GM12878 (cell line): ENCODE measurements at regions not wholly inside any gene's neighbourhood (a gene's known extent, or its start where the extent isn't known, plus 50 kb on each side); places are given as distances from the start of the nearest gene placed in this dataset.
"Not testable (repeated sequence)": the region's sequence is repeated elsewhere in the genome, so short reads cannot be mapped to it uniquely, and the experiment has no call there.

Experiments
- ATAC-seq: fragments of 200-7000 bp; cut with Tn5 transposase; 3 replicates; pipeline ENCODE4 v1.9.1; 2020; ENCODE audit warnings: mild to moderate bottlenecking, moderate library complexity
- BruUV-seq: library from RNA; stranded (reverse); fragments of 400-500 nt; replicated peaks from 2 replicates; lab custom pipeline; 2021; lab: Mats Ljungman, UMichigan
- CTCF ChIA-PET: fragments of 300-600 bp; sonication (Branson Sonifier 250); formaldehyde crosslinking; extraction: SDS; loops from one replicate; lab custom pipeline; 2021; ENCODE audit warnings: inconsistent platforms; lab: Yijun Ruan, JAX
- POLR2A ChIA-PET: fragments of 350-600 bp; formaldehyde crosslinking; extraction: SDS; loops from one replicate; lab custom pipeline; 2021; ENCODE audit warnings: inconsistent platforms; lab: Charles Lee
- RAD21 ChIA-PET: fragments of 300-600 bp; sonication (Branson Sonifier 250); formaldehyde crosslinking; loops from one replicate; lab custom pipeline; 2023; ENCODE audit warnings: antibody characterized with exemption; ENCODE audit not compliant: unreplicated experiment; lab: Charles Lee
- SMC1A ChIA-PET: fragments of 300-600 bp; sonication (Branson Sonifier 250); formaldehyde crosslinking; loops from one replicate; lab custom pipeline; 2023; ENCODE audit not compliant: unreplicated experiment, uncharacterized antibody; lab: Charles Lee
- DNase-seq: peaks from one replicate; pipeline ENCODE4 v3.0.0-alpha.2; 2011; ENCODE audit warnings: low read depth, low spot score
- FAIRE-seq: peaks from 3 replicates; lab custom pipeline; 2011; peaks lifted over from hg19 to GRCh38; lab: Jason Lieb, UNC
- H2AFZ ChIP-seq: 2 replicates; pipeline ENCODE4 v1.6.0; 2011; ENCODE audit warnings: low read depth, low read length, control low read depth; ENCODE audit not compliant: control insufficient read depth
- H3K27ac ChIP-seq: 2 replicates; pipeline ENCODE4 v1.5.1; 2011; ENCODE audit warnings: control low read depth; ENCODE audit not compliant: control insufficient read depth, insufficient read depth
- H3K27me3 ChIP-seq, 2 experiments: replicated peaks in 1 of 2; 2 replicates each; pipeline versions ENCODE4 v1.6.0 to v1.6.1; 2011; ENCODE audit warnings: low read length in 1 of 2; ENCODE audit not compliant: control insufficient read depth in 2 of 2, insufficient read depth in 2 of 2
- H3K36me3 ChIP-seq, 2 experiments: 2 replicates each; pipeline ENCODE4 v1.5.1; 2011; ENCODE audit warnings: low read length in 1 of 2; ENCODE audit not compliant: control insufficient read depth in 2 of 2, insufficient read depth in 2 of 2
- H3K4me1 ChIP-seq: 2 replicates; pipeline ENCODE4 v1.6.1; 2011; ENCODE audit warnings: mild to moderate bottlenecking, low read length, moderate library complexity, mixed read lengths; ENCODE audit not compliant: control insufficient read depth, insufficient read depth
- H3K4me2 ChIP-seq: 2 replicates; pipeline ENCODE4 v1.6.0; 2011; ENCODE audit warnings: control low read depth; ENCODE audit not compliant: control insufficient read depth, insufficient read depth
- H3K4me3 ChIP-seq: fragments of 200-600 bp; sonication (generic); 2 replicates; pipeline ENCODE4 v1.5.1; 2016
- H3K79me2 ChIP-seq: 2 replicates; pipeline ENCODE4 v1.6.0; 2011; ENCODE audit warnings: low read length; ENCODE audit not compliant: control insufficient read depth, insufficient read depth
- H3K9ac ChIP-seq: 2 replicates; pipeline ENCODE4 v1.8.0; 2011; ENCODE audit warnings: low read length, control low read depth, mixed read lengths; ENCODE audit not compliant: control insufficient read depth, insufficient read depth
- H3K9me3 ChIP-seq: replicated peaks from 3 replicates; pipeline ENCODE4 v1.5.1; 2011; ENCODE audit warnings: mild to moderate bottlenecking, low read length; ENCODE audit not compliant: control insufficient read depth, insufficient read depth
- H4K20me1 ChIP-seq: 2 replicates; pipeline ENCODE4 v1.6.0; 2011; ENCODE audit not compliant: control insufficient read depth, insufficient read depth
- CTCF ChIP-seq, 3 experiments: IDR thresholded peaks in 2 of 3; conservative IDR thresholded peaks in 1 of 3; 2 replicates each; pipeline ENCODE4 v1.5.1; 2011; ENCODE audit warnings: low read depth in 3 of 3, low read length in 3 of 3, mild to moderate bottlenecking in 3 of 3, control low read depth in 2 of 3, moderate library complexity in 2 of 3, inconsistent platforms in 1 of 3, mixed read lengths in 1 of 3; ENCODE audit not compliant: control insufficient read depth in 2 of 3, insufficient read depth in 1 of 3; ENCODE audit errors: extremely low read depth in 1 of 3
- KDM1A ChIP-seq: fragments of 200-600 bp; sonication (generic); IDR thresholded peaks from 2 replicates; pipeline ENCODE4 v1.6.1; 2016; ENCODE audit warnings: borderline replicate concordance
- MXI1 ChIP-seq: fragments of 150-350 bp; IDR thresholded peaks from 2 replicates; pipeline ENCODE4 v1.6.1; 2011; ENCODE audit warnings: low read depth, mild to moderate bottlenecking, inconsistent platforms, low read length, improper control_type of control experiment
- POLR2AphosphoS5 ChIP-seq: IDR thresholded peaks from 2 replicates; pipeline ENCODE4 v1.6.1; 2011; ENCODE audit warnings: mild to moderate bottlenecking, low read length, inconsistent platforms
- RAD21 ChIP-seq: IDR thresholded peaks from 2 replicates; pipeline ENCODE4 v1.6.1; 2011; ENCODE audit warnings: mild to moderate bottlenecking, low read depth, low read length, moderate library complexity; ENCODE audit not compliant: insufficient read depth
- RAD51 ChIP-seq: fragments of 450-650 bp; IDR thresholded peaks from 2 replicates; pipeline ENCODE4 v1.6.1; 2016; ENCODE audit warnings: moderate library complexity, mild to moderate bottlenecking, inconsistent platforms
- RELA ChIP-seq: fragments of 450-650 bp; IDR thresholded peaks from 2 replicates; pipeline ENCODE4 v1.8.0; 2014; ENCODE audit warnings: borderline replicate concordance; ENCODE audit not compliant: partially characterized antibody
- RFX5 ChIP-seq: IDR thresholded peaks from 2 replicates; pipeline ENCODE4 v1.6.1; 2011; ENCODE audit warnings: low read depth, low read length, improper control_type of control experiment
- SIX5 ChIP-seq: IDR thresholded peaks from 2 replicates; pipeline ENCODE4 v1.6.1; 2011; ENCODE audit warnings: mild to moderate bottlenecking, low read depth, low read length, moderate library complexity; ENCODE audit not compliant: severe bottlenecking
- TCF12 ChIP-seq: IDR thresholded peaks from 2 replicates; pipeline ENCODE4 v1.6.1; 2011; ENCODE audit warnings: low read depth, mild to moderate bottlenecking, low read length
- WGBS: methylation state at CpG from one replicate; pipeline ENCODE4 v1.1.6; 2016; ENCODE audit warnings: low lambda C conversion rate; ENCODE audit not compliant: insufficient replicate concordance, insufficient coverage; ENCODE audit errors: missing lambda C conversion rate; 5-methylcytosine and 5-hydroxymethylcytosine counted together
- in situ Hi-C: fragments of 300-500 bp; cut with MboI; formaldehyde crosslinking; loops from 9 replicates; pipeline ENCODE4 v1.14.3; 2018; ENCODE audit warnings: mixed read lengths
- intact Hi-C: fragments of 100-400 bp; cut with micrococcal nuclease; formaldehyde crosslinking; loops from one replicate; pipeline ENCODE4 v1.14.2; 2022; ENCODE audit not compliant: unreplicated experiment
- TF ChIP-seq, protein P1 (sequence below): fragments of 450-650 bp; IDR thresholded peaks from 2 replicates; pipeline ENCODE4 v1.6.1; 2017; ENCODE audit warnings: mild to moderate bottlenecking, moderate library complexity

DNA sequence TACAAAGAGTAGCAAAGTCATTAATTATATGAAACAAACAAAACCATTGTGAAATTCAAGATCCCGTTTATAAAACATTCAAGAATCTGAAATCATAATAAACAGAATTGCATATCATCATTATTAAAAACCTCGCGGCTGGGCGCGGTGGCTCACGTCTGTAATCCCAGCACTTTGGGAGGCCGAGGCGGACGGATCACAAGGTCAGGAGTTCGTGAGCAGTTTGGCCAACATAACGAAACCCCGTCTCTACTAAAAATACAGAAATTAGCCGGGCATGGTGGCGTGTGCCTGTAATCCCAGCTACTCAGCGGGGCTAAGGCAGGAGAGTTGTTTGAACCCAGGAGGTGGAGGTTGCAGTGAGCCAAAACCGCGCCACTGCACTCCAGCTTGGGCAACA, 80.3 kb upstream of the COPS8 start:
- SMC1A ChIA-PET = not testable (repeated sequence)
- WGBS = 65% methylated on average over 17 of the region's 17 CpGs

GRCh38 chr2:237011206-237011795, 74.4 kb upstream of the COPS8 start:
- in situ Hi-C loops (no loop called here), intact Hi-C loops (no loop called here)
- 23% methylated on average over 5 of the region's 5 CpGs for WGBS
- no peaks in the 10 kb centered on the region; the same call in 2 of the 3 replicates for H3K9me3 ChIP-seq
- H4K20me1 ChIP-seq = no peaks in the 10 kb centered on the region; the same call in 1 of the 2 replicates
- no peak overlapping the region for H3K4me3 ChIP-seq
- H3K9ac ChIP-seq = no peak overlapping the region
- BruUV-seq = no TSS peak
- H3K4me1 ChIP-seq = no peaks in the 10 kb centered on the region
- ChIA-PET CTCF (no interaction called here), RAD21 (no interaction called here), SMC1A (interaction anchor here (1.1 kb wide), 1 partner anchor 16 kb away, joined by 3 read pairs; no protein-coding TSS in a partner anchor), POLR2A (no interaction called here)
- H2AFZ ChIP-seq = no peak overlapping the region
- ATAC-seq (no peak), FAIRE-seq (no peak), DNase-seq (no peak)
- H3K79me2 ChIP-seq = no peaks in the 10 kb centered on the region
- peaks cover 0 to 2% of the 10 kb centered on the region in 2 experiments; a peak in 2 of 4 replicates for H3K27me3 ChIP-seq
- H3K4me2 ChIP-seq = no peak overlapping the region
- H3K36me3 ChIP-seq = no peaks in the 10 kb centered on the region
- no peak overlapping the region for H3K27ac ChIP-seq
- TF ChIP-seq RAD51 = no peak
- no peak for TF ChIP-seq TCF12
- no peak for TF ChIP-seq MXI1
- no peak for TF ChIP-seq SIX5
- TF ChIP-seq CTCF (IDR thresholded peaks at IDR 0.05 in 2 of 3, conservative IDR thresholded peaks at IDR 0.05 in 1 of 3; ENCODE audit: control insufficient read depth in 2 of 3, extremely low read depth in 1 of 3, insufficient read depth in 1 of 3, low read depth in 3 of 3, low read length in 3 of 3) = no peak
- TF ChIP-seq RELA = no peak
- TF ChIP-seq, protein P1, sequence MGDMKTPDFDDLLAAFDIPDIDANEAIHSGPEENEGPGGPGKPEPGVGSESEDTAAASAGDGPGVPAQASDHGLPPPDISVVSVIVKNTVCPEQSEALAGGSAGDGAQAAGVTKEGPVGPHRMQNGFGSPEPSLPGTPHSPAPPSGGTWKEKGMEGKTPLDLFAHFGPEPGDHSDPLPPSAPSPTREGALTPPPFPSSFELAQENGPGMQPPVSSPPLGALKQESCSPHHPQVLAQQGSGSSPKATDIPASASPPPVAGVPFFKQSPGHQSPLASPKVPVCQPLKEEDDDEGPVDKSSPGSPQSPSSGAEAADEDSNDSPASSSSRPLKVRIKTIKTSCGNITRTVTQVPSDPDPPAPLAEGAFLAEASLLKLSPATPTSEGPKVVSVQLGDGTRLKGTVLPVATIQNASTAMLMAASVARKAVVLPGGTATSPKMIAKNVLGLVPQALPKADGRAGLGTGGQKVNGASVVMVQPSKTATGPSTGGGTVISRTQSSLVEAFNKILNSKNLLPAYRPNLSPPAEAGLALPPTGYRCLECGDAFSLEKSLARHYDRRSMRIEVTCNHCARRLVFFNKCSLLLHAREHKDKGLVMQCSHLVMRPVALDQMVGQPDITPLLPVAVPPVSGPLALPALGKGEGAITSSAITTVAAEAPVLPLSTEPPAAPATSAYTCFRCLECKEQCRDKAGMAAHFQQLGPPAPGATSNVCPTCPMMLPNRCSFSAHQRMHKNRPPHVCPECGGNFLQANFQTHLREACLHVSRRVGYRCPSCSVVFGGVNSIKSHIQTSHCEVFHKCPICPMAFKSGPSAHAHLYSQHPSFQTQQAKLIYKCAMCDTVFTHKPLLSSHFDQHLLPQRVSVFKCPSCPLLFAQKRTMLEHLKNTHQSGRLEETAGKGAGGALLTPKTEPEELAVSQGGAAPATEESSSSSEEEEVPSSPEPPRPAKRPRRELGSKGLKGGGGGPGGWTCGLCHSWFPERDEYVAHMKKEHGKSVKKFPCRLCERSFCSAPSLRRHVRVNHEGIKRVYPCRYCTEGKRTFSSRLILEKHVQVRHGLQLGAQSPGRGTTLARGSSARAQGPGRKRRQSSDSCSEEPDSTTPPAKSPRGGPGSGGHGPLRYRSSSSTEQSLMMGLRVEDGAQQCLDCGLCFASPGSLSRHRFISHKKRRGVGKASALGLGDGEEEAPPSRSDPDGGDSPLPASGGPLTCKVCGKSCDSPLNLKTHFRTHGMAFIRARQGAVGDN = no peak
- no peak for TF ChIP-seq KDM1A
- TF ChIP-seq POLR2AphosphoS5 = no peak
- no peak for TF ChIP-seq RFX5
- no peak for TF ChIP-seq RAD21

More for the DNA sequence above, 80.3 kb upstream of the COPS8 start:
- ATAC-seq, CTCF ChIA-PET, H3K9me3 ChIP-seq, H3K79me2 ChIP-seq, RAD21 ChIA-PET, intact Hi-C loops, POLR2A ChIA-PET, H3K36me3 ChIP-seq, H3K27me3 ChIP-seq, FAIRE-seq, in situ Hi-C loops, H3K9ac ChIP-seq, H3K27ac ChIP-seq, BruUV-seq, H3K4me3 ChIP-seq, H2AFZ ChIP-seq, H3K4me1 ChIP-seq, H3K4me2 ChIP-seq, DNase-seq, H4K20me1 ChIP-seq: not testable (repeated sequence)
